Subcutaneous abdominal adipose tissue (tissue), 5 donors: ENCODE measurements at regions not wholly inside any gene's neighbourhood (a gene's known extent, or its start where the extent isn't known, plus 50 kb on each side); places are given as distances from the start of the nearest gene placed in this dataset.

Experiments
- H3K27ac ChIP-seq: one replicate; pipeline ENCODE4 v1.7.0; 2013; ENCODE audit warnings: low read depth, mild to moderate bottlenecking, inconsistent platforms, low read length, moderate library complexity
- H3K27me3 ChIP-seq, 5 donors: one replicate each; pipeline ENCODE4 v1.7.0; 2013; ENCODE audit warnings: low read length in 5 of 5, inconsistent platforms in 1 of 5; ENCODE audit not compliant: control insufficient read depth in 5 of 5, insufficient read depth in 4 of 5
- H3K36me3 ChIP-seq, 5 donors: one replicate each; pipeline ENCODE4 v1.7.0; 2013; ENCODE audit warnings: low read length in 5 of 5; ENCODE audit not compliant: control insufficient read depth in 5 of 5, insufficient read depth in 5 of 5
- H3K4me1 ChIP-seq, 5 donors: one replicate each; pipeline ENCODE4 v1.7.0; 2013; ENCODE audit warnings: low read length in 5 of 5, mild to moderate bottlenecking in 3 of 5, moderate library complexity in 1 of 5; ENCODE audit not compliant: control insufficient read depth in 5 of 5, insufficient read depth in 5 of 5
- H3K4me3 ChIP-seq, 5 donors: one replicate each; pipeline ENCODE4 v1.7.0; 2013; ENCODE audit warnings: low read length in 5 of 5, low read depth in 1 of 5
- H3K9ac ChIP-seq, 5 donors: one replicate each; pipeline ENCODE4 v1.7.0; 2013; ENCODE audit warnings: low read length in 5 of 5, mild to moderate bottlenecking in 4 of 5, moderate library complexity in 3 of 5
- H3K9me3 ChIP-seq, 5 donors: one replicate each; pipeline ENCODE4 v1.7.0; 2013; ENCODE audit warnings: low read length in 5 of 5; ENCODE audit not compliant: control insufficient read depth in 5 of 5
- donor health status: healthy.
- donor health status: healthy.
- donor health status: healthy.
- donor health status: healthy.
- donor health status: healthy.

GRCh38 chr16:59749662-59750336 is 1015.7 kb upstream of the GOT2 start:
- no peaks in the 10 kb centered on the region for H3K27me3 ChIP-seq
- H3K36me3 ChIP-seq: no peaks in the 10 kb centered on the region
- H3K9ac ChIP-seq: no peak overlapping the region
- H3K4me1 ChIP-seq: no peaks in the 10 kb centered on the region
- H3K4me3 ChIP-seq: no peak overlapping the region
- peaks cover 0 to 2% (median 0%) of the 10 kb centered on the region in 5 donors for H3K9me3 ChIP-seq
- H3K27ac ChIP-seq: no peak overlapping the region

- no peaks in the 10 kb centered on the region for H3K9me3 ChIP-seq
- H3K4me1 ChIP-seq: no peaks in the 10 kb centered on the region
- no peak overlapping the region for H3K4me3 ChIP-seq
- no peak overlapping the region for H3K9ac ChIP-seq
- H3K27me3 ChIP-seq: no peaks in the 10 kb centered on the region
- H3K27ac ChIP-seq: no peak overlapping the region
- H3K36me3 ChIP-seq: no peaks in the 10 kb centered on the region
These were observed 1014.4 kb upstream of the GOT2 start for GRCh38 chr16:59748531-59748930.

GRCh38 chr16:59743504-59743903 is 1009.4 kb upstream of the GOT2 start:
- H3K36me3 ChIP-seq: no peaks in the 10 kb centered on the region
- no peak overlapping the region for H3K9ac ChIP-seq
- H3K9me3 ChIP-seq: peaks cover 0 to 3% (median 0%) of the 10 kb centered on the region in 5 donors
- no peak overlapping the region for H3K4me3 ChIP-seq
- H3K27ac ChIP-seq: no peak overlapping the region
- no peaks in the 10 kb centered on the region for H3K4me1 ChIP-seq
- no peaks in the 10 kb centered on the region for H3K27me3 ChIP-seq

GRCh38 chr16:59740858-59741257 is 1006.7 kb upstream of the GOT2 start:
- Histone ChIP-seq H3K9ac (no peak overlapping the region), H3K9me3 (peaks cover 0 to 3% (median 0%) of the 10 kb centered on the region in 5 donors), H3K4me3 (no peak overlapping the region), H3K4me1 (no peaks in the 10 kb centered on the region), H3K27me3 (no peaks in the 10 kb centered on the region), H3K27ac (no peak overlapping the region), H3K36me3 (no peaks in the 10 kb centered on the region)

GRCh38 chr16:59737274-59737673 is 1003.2 kb upstream of the GOT2 start:
- Histone ChIP-seq H3K36me3 (no peaks in the 10 kb centered on the region), H3K27me3 (no peaks in the 10 kb centered on the region), H3K27ac (no peak overlapping the region), H3K4me3 (no peak overlapping the region), H3K4me1 (no peaks in the 10 kb centered on the region), H3K9me3 (peaks cover 0 to 3% (median 0%) of the 10 kb centered on the region in 5 donors), H3K9ac (no peak overlapping the region)

- Histone ChIP-seq H3K4me1 (no peaks in the 10 kb centered on the region), H3K27ac (no peak overlapping the region), H3K9ac (no peak overlapping the region), H3K9me3 (peaks cover 0 to 7% (median 3%) of the 10 kb centered on the region in 5 donors), H3K4me3 (no peak overlapping the region), H3K27me3 (no peaks in the 10 kb centered on the region), H3K36me3 (no peaks in the 10 kb centered on the region)
These were observed 999.2 kb upstream of the GOT2 start for GRCh38 chr16:59733321-59733720.

- H3K9ac ChIP-seq: no peak overlapping the region
- H3K4me3 ChIP-seq: no peak overlapping the region
- H3K9me3 ChIP-seq: peaks cover 0 to 7% (median 3%) of the 10 kb centered on the region in 5 donors
- H3K27ac ChIP-seq: no peak overlapping the region
- no peaks in the 10 kb centered on the region for H3K4me1 ChIP-seq
- H3K36me3 ChIP-seq: no peaks in the 10 kb centered on the region
- H3K27me3 ChIP-seq: no peaks in the 10 kb centered on the region
These were observed 995.5 kb upstream of the GOT2 start for GRCh38 chr16:59729613-59730012.

GRCh38 chr16:59719121-59719520 is 985.0 kb upstream of the GOT2 start:
- Histone ChIP-seq H3K27ac (no peak overlapping the region), H3K27me3 (no peaks in the 10 kb centered on the region), H3K9me3 (no peaks in the 10 kb centered on the region), H3K9ac (no peak overlapping the region), H3K36me3 (no peaks in the 10 kb centered on the region), H3K4me1 (no peaks in the 10 kb centered on the region), H3K4me3 (no peak overlapping the region)

- H3K9ac ChIP-seq: no peak overlapping the region
- no peaks in the 10 kb centered on the region for H3K36me3 ChIP-seq
- H3K27ac ChIP-seq: no peak overlapping the region
- peaks cover 0 to 4% (median 0%) of the 10 kb centered on the region in 5 donors for H3K9me3 ChIP-seq
- H3K27me3 ChIP-seq: no peaks in the 10 kb centered on the region
- H3K4me3 ChIP-seq: no peak overlapping the region
- H3K4me1 ChIP-seq: no peaks in the 10 kb centered on the region
These were observed 973.5 kb upstream of the GOT2 start for GRCh38 chr16:59707436-59708226.
